Neural cell (in vitro differentiated cells): ENCODE measurements at regions not wholly inside any gene's neighbourhood (a gene's known extent, or its start where the extent isn't known, plus 50 kb on each side); places are given as distances from the start of the nearest gene placed in this dataset.

Source experiments
- H2AFZ ChIP-seq: fragments of 200-600, 300-800 bp; sonication (generic), shearing (Covaris generic); 2 replicates; pipeline ENCODE4 v1.6.0; 2014; ENCODE audit warnings: low read depth, mild to moderate bottlenecking, antibody characterized with exemption, low read length, moderate library complexity
- H3F3A ChIP-seq: fragments of 200-600 bp; shearing (Covaris generic); 2 replicates; pipeline ENCODE4 v1.6.1; 2016; ENCODE audit warnings: mild to moderate bottlenecking, moderate library complexity, mixed read lengths, antibody characterized with exemption, low read length; ENCODE audit not compliant: insufficient read depth, poor library complexity, severe bottlenecking
- H3K27ac ChIP-seq: fragments of 200-600, 300-800 bp; sonication (generic), shearing (Covaris generic); 2 replicates; pipeline ENCODE4 v1.5.1; 2014; ENCODE audit warnings: mild to moderate bottlenecking, low read length, moderate library complexity
- H3K27me3 ChIP-seq: fragments of 300-800, 200-600 bp; sonication (generic), shearing (Covaris generic); 2 replicates; pipeline ENCODE4 v1.6.0; 2014; ENCODE audit warnings: mild to moderate bottlenecking, low read depth, low read length, moderate library complexity; ENCODE audit not compliant: insufficient read depth
- H3K36me3 ChIP-seq: fragments of 300-800, 200-600 bp; sonication (generic), shearing (Covaris generic); 2 replicates; pipeline ENCODE4 v1.5.1; 2014; ENCODE audit warnings: mild to moderate bottlenecking, antibody characterized with exemption, low read length, moderate library complexity; ENCODE audit not compliant: insufficient read depth
- H3K4me2 ChIP-seq: fragments of 300-800, 200-600 bp; sonication (generic), shearing (Covaris generic); 2 replicates; pipeline ENCODE4 v1.6.0; 2014; ENCODE audit warnings: mild to moderate bottlenecking, low read length
- H3K4me3 ChIP-seq: fragments of 300-800, 200-600 bp; sonication (generic), shearing (Covaris generic); 2 replicates; pipeline ENCODE4 v1.5.1; 2014; ENCODE audit warnings: mild to moderate bottlenecking, low read length, moderate library complexity
- H3K79me2 ChIP-seq: fragments of 200-600 bp; shearing (Covaris generic); replicated peaks from 2 replicates; pipeline ENCODE4 v1.6.0; 2014; ENCODE audit warnings: mild to moderate bottlenecking, low read length, moderate library complexity; ENCODE audit not compliant: insufficient read depth
- H3K9ac ChIP-seq: fragments of 300-800, 200-600 bp; sonication (generic), shearing (Covaris generic); 2 replicates; pipeline ENCODE4 v1.6.1; 2016; ENCODE audit warnings: mild to moderate bottlenecking, low read length, mixed read lengths
- H3K9me2 ChIP-seq: fragments of 200-600 bp; shearing (Covaris generic); 2 replicates; pipeline ENCODE4 v1.6.1; 2016; ENCODE audit warnings: mild to moderate bottlenecking, low read length, mixed read lengths; ENCODE audit not compliant: insufficient read depth
- H3K9me3 ChIP-seq: fragments of 200-600, 300-800 bp; sonication (generic), shearing (Covaris generic); 2 replicates; pipeline ENCODE4 v1.6.1; 2016; ENCODE audit warnings: mild to moderate bottlenecking, mixed run types, low read length, moderate library complexity, mixed read lengths
- H4K20me1 ChIP-seq: fragments of 200-600 bp; shearing (Covaris generic); 2 replicates; pipeline ENCODE4 v1.6.1; 2016; ENCODE audit warnings: mild to moderate bottlenecking, mixed run types; ENCODE audit not compliant: insufficient read depth
- CTCF ChIP-seq: fragments of 450-650 bp; IDR thresholded peaks from 2 replicates; pipeline ENCODE4 v1.5.1; 2014; ENCODE audit warnings: antibody characterized with exemption, mild to moderate bottlenecking, moderate library complexity; ENCODE audit not compliant: poor library complexity, severe bottlenecking
- EP300 ChIP-seq: fragments of 450-650 bp; conservative IDR thresholded peaks from 2 replicates; pipeline ENCODE4 v1.6.1; 2014; ENCODE audit warnings: antibody characterized with exemption, mild to moderate bottlenecking, moderate library complexity; ENCODE audit not compliant: poor library complexity, severe bottlenecking
- EZH2 ChIP-seq: fragments of 200-600, 300-800 bp; shearing (Covaris generic), sonication (generic); IDR thresholded peaks from 2 replicates; pipeline ENCODE4 v1.6.1; 2014; ENCODE audit warnings: antibody characterized with exemption, low read length, borderline replicate concordance, mild to moderate bottlenecking; ENCODE audit not compliant: insufficient read depth, poor library complexity, severe bottlenecking
- MXI1 ChIP-seq: fragments of 450-650 bp; conservative IDR thresholded peaks from 2 replicates; pipeline ENCODE4 v1.6.1; 2014; ENCODE audit warnings: antibody characterized with exemption, mild to moderate bottlenecking; ENCODE audit not compliant: poor library complexity, severe bottlenecking
- POLR2AphosphoS5 ChIP-seq: IDR thresholded peaks from 2 replicates; pipeline ENCODE4 v1.6.1; 2012
- RAD21 ChIP-seq: fragments of 450-650 bp; conservative IDR thresholded peaks from 2 replicates; pipeline ENCODE4 v1.6.1; 2014; ENCODE audit warnings: antibody characterized with exemption, mild to moderate bottlenecking, moderate library complexity
- SMC3 ChIP-seq: fragments of 450-650 bp; conservative IDR thresholded peaks from 2 replicates; pipeline ENCODE4 v1.6.1; 2014; ENCODE audit warnings: antibody characterized with exemption, mild to moderate bottlenecking, moderate library complexity; ENCODE audit not compliant: poor library complexity
- TAF1 ChIP-seq: IDR thresholded peaks from 2 replicates; pipeline ENCODE4 v1.6.1; 2012; ENCODE audit warnings: low read depth
- TF ChIP-seq, protein P1 (sequence below): IDR thresholded peaks from 2 replicates; pipeline ENCODE4 v1.6.1; 2012; ENCODE audit warnings: borderline replicate concordance

DNA sequence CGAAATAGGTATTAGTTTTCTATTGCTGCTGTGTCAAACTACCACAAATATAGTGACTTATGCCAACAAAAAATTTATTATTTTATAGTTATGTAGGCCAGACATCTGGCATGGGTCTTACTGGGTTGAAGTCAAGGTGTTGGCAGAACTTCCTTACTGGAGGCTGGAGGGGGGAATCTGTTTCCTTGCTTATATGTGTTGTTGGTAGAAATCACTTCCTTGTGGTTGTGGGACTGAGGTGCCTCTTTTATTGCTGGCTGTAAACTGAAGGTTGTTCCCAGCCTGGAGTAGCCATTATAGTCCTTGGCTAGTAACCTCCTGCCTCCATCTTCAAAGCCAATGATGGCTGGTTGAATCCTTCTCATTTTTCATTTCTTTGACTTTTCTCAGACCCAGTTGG is 439.8 kb upstream of the EEF2KMT start:
- no peak for TF ChIP-seq MXI1
- no peak for TF ChIP-seq EP300
- TF ChIP-seq CTCF, result no peak
- TF ChIP-seq RAD21, result no peak
- TF ChIP-seq EZH2, result no peak
- no peak for TF ChIP-seq TAF1
- TF ChIP-seq POLR2AphosphoS5, result no peak
- TF ChIP-seq, protein P1, sequence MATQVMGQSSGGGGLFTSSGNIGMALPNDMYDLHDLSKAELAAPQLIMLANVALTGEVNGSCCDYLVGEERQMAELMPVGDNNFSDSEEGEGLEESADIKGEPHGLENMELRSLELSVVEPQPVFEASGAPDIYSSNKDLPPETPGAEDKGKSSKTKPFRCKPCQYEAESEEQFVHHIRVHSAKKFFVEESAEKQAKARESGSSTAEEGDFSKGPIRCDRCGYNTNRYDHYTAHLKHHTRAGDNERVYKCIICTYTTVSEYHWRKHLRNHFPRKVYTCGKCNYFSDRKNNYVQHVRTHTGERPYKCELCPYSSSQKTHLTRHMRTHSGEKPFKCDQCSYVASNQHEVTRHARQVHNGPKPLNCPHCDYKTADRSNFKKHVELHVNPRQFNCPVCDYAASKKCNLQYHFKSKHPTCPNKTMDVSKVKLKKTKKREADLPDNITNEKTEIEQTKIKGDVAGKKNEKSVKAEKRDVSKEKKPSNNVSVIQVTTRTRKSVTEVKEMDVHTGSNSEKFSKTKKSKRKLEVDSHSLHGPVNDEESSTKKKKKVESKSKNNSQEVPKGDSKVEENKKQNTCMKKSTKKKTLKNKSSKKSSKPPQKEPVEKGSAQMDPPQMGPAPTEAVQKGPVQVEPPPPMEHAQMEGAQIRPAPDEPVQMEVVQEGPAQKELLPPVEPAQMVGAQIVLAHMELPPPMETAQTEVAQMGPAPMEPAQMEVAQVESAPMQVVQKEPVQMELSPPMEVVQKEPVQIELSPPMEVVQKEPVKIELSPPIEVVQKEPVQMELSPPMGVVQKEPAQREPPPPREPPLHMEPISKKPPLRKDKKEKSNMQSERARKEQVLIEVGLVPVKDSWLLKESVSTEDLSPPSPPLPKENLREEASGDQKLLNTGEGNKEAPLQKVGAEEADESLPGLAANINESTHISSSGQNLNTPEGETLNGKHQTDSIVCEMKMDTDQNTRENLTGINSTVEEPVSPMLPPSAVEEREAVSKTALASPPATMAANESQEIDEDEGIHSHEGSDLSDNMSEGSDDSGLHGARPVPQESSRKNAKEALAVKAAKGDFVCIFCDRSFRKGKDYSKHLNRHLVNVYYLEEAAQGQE, result no peak
- no peak for TF ChIP-seq SMC3
- Histone ChIP-seq H3K9ac (no peak overlapping the region), H3K9me2 (no peaks in the 10 kb centered on the region), H3K4me2 (no peak overlapping the region), H3K36me3 (no peaks in the 10 kb centered on the region), H2AFZ (no peak overlapping the region), H3F3A (no peaks in the 10 kb centered on the region), H3K4me3 (no peak overlapping the region), H3K9me3 (peaks cover 3% of the 10 kb centered on the region), H3K27ac (no peak overlapping the region), H4K20me1 (no peaks in the 10 kb centered on the region), H3K79me2 (no peaks in the 10 kb centered on the region), H3K27me3 (no peaks in the 10 kb centered on the region)

GRCh38 chr16:5533321-5533888 is 435.8 kb upstream of the EEF2KMT start:
- H3K9ac ChIP-seq, result no peak overlapping the region
- no peak overlapping the region for H3K4me2 ChIP-seq
- no peak overlapping the region for H3K27ac ChIP-seq
- H4K20me1 ChIP-seq, result no peaks in the 10 kb centered on the region
- H3K79me2 ChIP-seq, result no peaks in the 10 kb centered on the region
- H3K9me3 ChIP-seq, result peaks cover 3% of the 10 kb centered on the region
- no peaks in the 10 kb centered on the region for H3K9me2 ChIP-seq
- H3F3A ChIP-seq, result no peaks in the 10 kb centered on the region
- H3K36me3 ChIP-seq, result no peaks in the 10 kb centered on the region
- H3K4me3 ChIP-seq, result no peak overlapping the region
- TF ChIP-seq MXI1, result no peak
- TF ChIP-seq, protein P1, result no peak
- no peak for TF ChIP-seq EZH2
- no peak for TF ChIP-seq TAF1
- TF ChIP-seq EP300, result no peak
- no peak for TF ChIP-seq RAD21
- no peak for TF ChIP-seq POLR2AphosphoS5
- no peak for TF ChIP-seq CTCF
- no peak for TF ChIP-seq SMC3
- no peak overlapping the region for H2AFZ ChIP-seq
- no peaks in the 10 kb centered on the region for H3K27me3 ChIP-seq
